SHP77 (cell line): ENCODE measurements at regions not wholly inside any gene's neighbourhood (a gene's known extent, or its start where the extent isn't known, plus 50 kb on each side); places are given as distances from the start of the nearest gene placed in this dataset.
A peak's percentile ranks its signal among the peaks of the same experiment; 100 is the strongest.

Source experiments
- DNase-seq, 2 experiments: peaks; one replicate each; lab custom pipeline; 2025; lab: John Stamatoyannopoulos, UW

GRCh38 chr2:211067029-211067428 lies 510.6 kb downstream of the CPS1 start:
- DNase-seq: no peak

- DNase-seq: no peak
Observed at GRCh38 chr2:211068108-211068780, 511.8 kb downstream of the CPS1 start.

- DNase-seq: no peak
Observed at GRCh38 chr2:211070547-211070946, 514.1 kb downstream of the CPS1 start.

- DNase-seq: no peak
Observed at GRCh38 chr2:211077216-211077767, 520.9 kb downstream of the CPS1 start.

- no peak for DNase-seq
Observed at GRCh38 chr2:211084352-211084751, 528.0 kb downstream of the CPS1 start.

GRCh38 chr2:211085056-211085680 lies 528.8 kb downstream of the CPS1 start:
- peak; percentile 19 to 48 for DNase-seq

GRCh38 chr2:211086049-211086448 lies 529.6 kb downstream of the CPS1 start:
- DNase-seq: no peak

- no peak for DNase-seq
Observed at GRCh38 chr2:211089127-211089526, 532.7 kb downstream of the CPS1 start.

- DNase-seq: no peak
Observed at GRCh38 chr2:211093743-211094303, 537.4 kb downstream of the CPS1 start.

GRCh38 chr2:211103989-211104388 lies 547.6 kb downstream of the CPS1 start:
- DNase-seq: no peak

- no peak for DNase-seq
Observed at GRCh38 chr2:211113334-211114175, 557.2 kb downstream of the CPS1 start.

- DNase-seq: no peak
Observed at GRCh38 chr2:211114826-211115455, 558.5 kb downstream of the CPS1 start.

GRCh38 chr2:211117026-211117425 lies 560.6 kb downstream of the CPS1 start:
- DNase-seq: no peak

- DNase-seq: no peak
Observed at GRCh38 chr2:211126256-211126655, 569.9 kb downstream of the CPS1 start.

- no peak for DNase-seq
Observed at GRCh38 chr2:211127501-211127900, 571.1 kb downstream of the CPS1 start.

GRCh38 chr2:211128287-211128686 lies 571.9 kb downstream of the CPS1 start:
- no peak for DNase-seq

- no peak for DNase-seq
Observed at GRCh38 chr2:211129798-211130197, 573.4 kb downstream of the CPS1 start.

- no peak for DNase-seq
Observed at GRCh38 chr2:211132046-211132445, 575.6 kb downstream of the CPS1 start.

- no peak for DNase-seq
Observed at GRCh38 chr2:211132573-211132972, 576.2 kb downstream of the CPS1 start.

GRCh38 chr2:211133766-211134165 lies 577.4 kb downstream of the CPS1 start:
- DNase-seq: no peak

GRCh38 chr2:211138551-211138950 lies 582.2 kb downstream of the CPS1 start:
- no peak for DNase-seq

- no peak for DNase-seq
Observed at GRCh38 chr2:211141646-211142045, 585.2 kb downstream of the CPS1 start.
